ENCODE measurements at regions not wholly inside any gene's neighbourhood (a gene's known extent, or its start where the extent isn't known, plus 50 kb on each side); places are given as distances from the start of the nearest gene placed in this dataset.

DNA sequence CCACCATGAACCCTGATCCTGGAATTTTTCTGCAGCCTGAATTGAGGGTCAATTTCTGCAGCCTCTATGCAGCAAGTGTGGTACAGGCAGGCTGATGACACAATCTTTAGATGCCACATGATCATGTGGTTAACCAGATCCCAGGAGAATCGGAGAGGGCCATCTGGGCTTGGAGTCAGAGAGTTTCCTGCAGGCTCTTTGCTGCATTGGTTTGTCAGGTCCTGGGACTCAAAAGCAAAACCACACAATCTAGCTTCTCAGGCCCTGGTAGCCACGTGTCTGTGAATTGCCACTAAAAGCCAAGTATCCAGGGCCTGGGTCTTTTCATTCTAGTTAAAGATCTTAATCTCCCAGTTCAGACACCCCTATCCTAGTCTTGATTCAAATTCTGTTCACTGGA, 464.5 kb downstream of the BCOR start (continued):
- TF ChIP-seq, protein P1, sequence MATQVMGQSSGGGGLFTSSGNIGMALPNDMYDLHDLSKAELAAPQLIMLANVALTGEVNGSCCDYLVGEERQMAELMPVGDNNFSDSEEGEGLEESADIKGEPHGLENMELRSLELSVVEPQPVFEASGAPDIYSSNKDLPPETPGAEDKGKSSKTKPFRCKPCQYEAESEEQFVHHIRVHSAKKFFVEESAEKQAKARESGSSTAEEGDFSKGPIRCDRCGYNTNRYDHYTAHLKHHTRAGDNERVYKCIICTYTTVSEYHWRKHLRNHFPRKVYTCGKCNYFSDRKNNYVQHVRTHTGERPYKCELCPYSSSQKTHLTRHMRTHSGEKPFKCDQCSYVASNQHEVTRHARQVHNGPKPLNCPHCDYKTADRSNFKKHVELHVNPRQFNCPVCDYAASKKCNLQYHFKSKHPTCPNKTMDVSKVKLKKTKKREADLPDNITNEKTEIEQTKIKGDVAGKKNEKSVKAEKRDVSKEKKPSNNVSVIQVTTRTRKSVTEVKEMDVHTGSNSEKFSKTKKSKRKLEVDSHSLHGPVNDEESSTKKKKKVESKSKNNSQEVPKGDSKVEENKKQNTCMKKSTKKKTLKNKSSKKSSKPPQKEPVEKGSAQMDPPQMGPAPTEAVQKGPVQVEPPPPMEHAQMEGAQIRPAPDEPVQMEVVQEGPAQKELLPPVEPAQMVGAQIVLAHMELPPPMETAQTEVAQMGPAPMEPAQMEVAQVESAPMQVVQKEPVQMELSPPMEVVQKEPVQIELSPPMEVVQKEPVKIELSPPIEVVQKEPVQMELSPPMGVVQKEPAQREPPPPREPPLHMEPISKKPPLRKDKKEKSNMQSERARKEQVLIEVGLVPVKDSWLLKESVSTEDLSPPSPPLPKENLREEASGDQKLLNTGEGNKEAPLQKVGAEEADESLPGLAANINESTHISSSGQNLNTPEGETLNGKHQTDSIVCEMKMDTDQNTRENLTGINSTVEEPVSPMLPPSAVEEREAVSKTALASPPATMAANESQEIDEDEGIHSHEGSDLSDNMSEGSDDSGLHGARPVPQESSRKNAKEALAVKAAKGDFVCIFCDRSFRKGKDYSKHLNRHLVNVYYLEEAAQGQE (IDR thresholded peaks at IDR 0.05; ENCODE audit: low read depth) = no peak
- TF ChIP-seq, protein P2, sequence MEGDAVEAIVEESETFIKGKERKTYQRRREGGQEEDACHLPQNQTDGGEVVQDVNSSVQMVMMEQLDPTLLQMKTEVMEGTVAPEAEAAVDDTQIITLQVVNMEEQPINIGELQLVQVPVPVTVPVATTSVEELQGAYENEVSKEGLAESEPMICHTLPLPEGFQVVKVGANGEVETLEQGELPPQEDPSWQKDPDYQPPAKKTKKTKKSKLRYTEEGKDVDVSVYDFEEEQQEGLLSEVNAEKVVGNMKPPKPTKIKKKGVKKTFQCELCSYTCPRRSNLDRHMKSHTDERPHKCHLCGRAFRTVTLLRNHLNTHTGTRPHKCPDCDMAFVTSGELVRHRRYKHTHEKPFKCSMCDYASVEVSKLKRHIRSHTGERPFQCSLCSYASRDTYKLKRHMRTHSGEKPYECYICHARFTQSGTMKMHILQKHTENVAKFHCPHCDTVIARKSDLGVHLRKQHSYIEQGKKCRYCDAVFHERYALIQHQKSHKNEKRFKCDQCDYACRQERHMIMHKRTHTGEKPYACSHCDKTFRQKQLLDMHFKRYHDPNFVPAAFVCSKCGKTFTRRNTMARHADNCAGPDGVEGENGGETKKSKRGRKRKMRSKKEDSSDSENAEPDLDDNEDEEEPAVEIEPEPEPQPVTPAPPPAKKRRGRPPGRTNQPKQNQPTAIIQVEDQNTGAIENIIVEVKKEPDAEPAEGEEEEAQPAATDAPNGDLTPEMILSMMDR (IDR thresholded peaks at IDR 0.05 in 2 of 3, conservative IDR thresholded peaks at IDR 0.05 in 1 of 3; ENCODE audit: borderline replicate concordance in 1 of 3, insufficient read depth in 1 of 3, low read depth in 2 of 3, low read length in 2 of 3) = no peak
- TF ChIP-seq YY1 (IDR thresholded peaks at IDR 0.05; ENCODE audit: extremely low read depth, insufficient replicate concordance, low read depth, low read length) (no peak), CBX3 (IDR thresholded peaks at IDR 0.05; ENCODE audit: low read depth) (no peak), SRF (IDR thresholded peaks at IDR 0.05; ENCODE audit: low read depth) (no peak), EGR1 (IDR thresholded peaks at IDR 0.05; ENCODE audit: low read depth) (no peak), EZH2 (IDR thresholded peaks at IDR 0.05) (no peak), JUND (IDR thresholded peaks at IDR 0.05) (no peak), RAD21 (IDR thresholded peaks at IDR 0.05; ENCODE audit: low read depth) (no peak), SIN3A (IDR thresholded peaks at IDR 0.05; ENCODE audit: low read depth) (no peak), ELF1 (IDR thresholded peaks at IDR 0.05; ENCODE audit: borderline replicate concordance, low read depth) (no peak)

DNA sequence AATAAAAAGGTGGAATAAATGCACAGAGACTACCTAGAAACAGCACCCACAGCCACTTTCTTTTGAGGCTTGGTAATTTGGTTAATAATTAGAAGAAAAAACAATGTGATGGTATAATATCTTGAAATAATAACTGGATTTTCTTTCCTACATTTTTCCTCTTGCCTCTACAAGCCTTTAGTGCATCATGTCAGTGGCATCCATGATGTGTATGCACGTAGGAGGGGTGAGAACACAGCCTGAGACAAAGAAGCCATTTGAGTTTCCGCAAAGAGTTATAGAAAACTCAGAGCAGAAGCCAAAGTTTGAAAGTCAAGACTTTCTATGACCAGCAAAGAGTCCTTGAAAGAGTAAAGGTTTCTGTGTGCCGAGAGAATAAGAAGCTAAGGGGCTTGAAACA, 461.3 kb downstream of the BCOR start:
- TF ChIP-seq, protein P3, sequence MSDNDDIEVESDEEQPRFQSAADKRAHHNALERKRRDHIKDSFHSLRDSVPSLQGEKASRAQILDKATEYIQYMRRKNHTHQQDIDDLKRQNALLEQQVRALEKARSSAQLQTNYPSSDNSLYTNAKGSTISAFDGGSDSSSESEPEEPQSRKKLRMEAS (IDR thresholded peaks at IDR 0.05) = no peak
- TF ChIP-seq, protein P1 (IDR thresholded peaks at IDR 0.05; ENCODE audit: low read depth) = no peak
- no TSS peak for BruUV-seq (replicated peaks)
- POLR2A ChIA-PET = no interaction called here
- CTCF ChIA-PET = no interaction called here
- H3K4me2 ChIP-seq (ENCODE audit: low read length) = no peak overlapping the region
- DNase-seq (ENCODE audit: low read depth, low spot score) (no peak), ATAC-seq (no peak)
- RAD21 ChIA-PET (ENCODE audit: low non-redundant PET in 1 of 2, low total read pairs in 2 of 2, uncharacterized antibody in 2 of 2, unreplicated experiment in 2 of 2) = no interaction called here
- H4K20me1 ChIP-seq (ENCODE audit: insufficient read depth) = no peaks in the 10 kb centered on the region
- no peaks in the 10 kb centered on the region for H3K4me1 ChIP-seq (ENCODE audit: control insufficient read depth in 1 of 2, insufficient read depth in 2 of 2, low read length in 2 of 2)
- H3K9me3 ChIP-seq (ENCODE audit: control insufficient read depth in 1 of 2, insufficient read depth in 1 of 2, low read depth in 1 of 2, low read length in 2 of 2) = no peaks in the 10 kb centered on the region
- H3K9me2 ChIP-seq (ENCODE audit: insufficient read depth) = no peaks in the 10 kb centered on the region
- no peaks in the 10 kb centered on the region for H3K27me3 ChIP-seq (ENCODE audit: insufficient read depth, low read length)
- intact Hi-C loops (cut with micrococcal nuclease) = no loop called here
- H3K36me3 ChIP-seq (ENCODE audit: control insufficient read depth in 1 of 2, insufficient read depth in 2 of 2, low read length in 2 of 2) = no peaks in the 10 kb centered on the region
- H3K79me2 ChIP-seq (ENCODE audit: insufficient read depth, low read length) = no peaks in the 10 kb centered on the region
- no peak overlapping the region for H3K4me3 ChIP-seq (replicated peaks in 1 of 2; ENCODE audit: low read depth in 1 of 2, low read length in 2 of 2)
- H2AFZ ChIP-seq (ENCODE audit: low read depth, low read length, poor library complexity, severe bottlenecking) = no peak overlapping the region
- no peak overlapping the region for H3K27ac ChIP-seq (ENCODE audit: low read depth, low read length)
- H3K9ac ChIP-seq (ENCODE audit: low read length) = no peak overlapping the region

Measured in HCT116 (cell line).